GM19238 (cell line): ENCODE measurements at regions not wholly inside any gene's neighbourhood (a gene's known extent, or its start where the extent isn't known, plus 50 kb on each side); places are given as distances from the start of the nearest gene placed in this dataset.

Source experiments
- DNase-seq: peaks from one replicate; pipeline ENCODE4 v3.0.0; 2011; ENCODE audit warnings: low spot score; ENCODE audit not compliant: insufficient read length

GRCh38 chr7:113715981-113716856 lies 202.6 kb downstream of the PPP1R3A start:
- no peak for DNase-seq

GRCh38 chr7:113715262-113715661 lies 203.5 kb downstream of the PPP1R3A start:
- no peak for DNase-seq

- DNase-seq = peak; percentile 21
Observed at GRCh38 chr7:113710310-113711096, 208.3 kb downstream of the PPP1R3A start.

GRCh38 chr7:113705439-113705838 lies 213.4 kb downstream of the PPP1R3A start:
- DNase-seq = no peak

- no peak for DNase-seq
Observed at GRCh38 chr7:113698556-113699220, 220.1 kb downstream of the PPP1R3A start.

GRCh38 chr7:113694149-113694548 lies 224.7 kb downstream of the PPP1R3A start:
- no peak for DNase-seq

GRCh38 chr7:113684165-113684564 lies 234.6 kb downstream of the PPP1R3A start:
- no peak for DNase-seq

- no peak for DNase-seq
Observed at GRCh38 chr7:113677811-113678210, 241.0 kb downstream of the PPP1R3A start.

- DNase-seq = no peak
Observed at GRCh38 chr7:113664867-113665266, 253.9 kb downstream of the PPP1R3A start.

GRCh38 chr7:113659416-113659815 lies 259.4 kb downstream of the PPP1R3A start:
- no peak for DNase-seq

GRCh38 chr7:113657603-113658002 lies 261.2 kb downstream of the PPP1R3A start:
- no peak for DNase-seq

- DNase-seq = no peak
Observed at GRCh38 chr7:113652501-113652900, 266.3 kb downstream of the PPP1R3A start.

GRCh38 chr7:113649556-113649955 lies 269.3 kb downstream of the PPP1R3A start:
- no peak for DNase-seq

GRCh38 chr7:113639221-113639620 lies 279.6 kb downstream of the PPP1R3A start:
- DNase-seq = no peak

GRCh38 chr7:113636727-113637421 lies 281.9 kb downstream of the PPP1R3A start:
- DNase-seq = no peak

GRCh38 chr7:113635492-113635891 lies 283.3 kb downstream of the PPP1R3A start:
- DNase-seq = no peak

- DNase-seq = no peak
Observed at GRCh38 chr7:113633073-113633472, 285.7 kb downstream of the PPP1R3A start.

- DNase-seq = no peak
Observed at GRCh38 chr7:113628948-113629847, 289.6 kb downstream of the PPP1R3A start.

GRCh38 chr7:113625494-113626102 lies 293.2 kb downstream of the PPP1R3A start:
- no peak for DNase-seq

GRCh38 chr7:113622796-113623195 lies 296.0 kb downstream of the PPP1R3A start:
- DNase-seq = no peak
